HT1080 (cell line): ENCODE measurements at regions not wholly inside any gene's neighbourhood (a gene's known extent, or its start where the extent isn't known, plus 50 kb on each side); places are given as distances from the start of the nearest gene placed in this dataset.
"Not testable (repeated sequence)": the region's sequence is repeated elsewhere in the genome, so short reads cannot be mapped to it uniquely, and the experiment has no call there.

Experiments used
- DNase-seq: peaks from one replicate; pipeline ENCODE4 v3.0.0-alpha.2; 2015; ENCODE audit warnings: low read depth

DNA sequence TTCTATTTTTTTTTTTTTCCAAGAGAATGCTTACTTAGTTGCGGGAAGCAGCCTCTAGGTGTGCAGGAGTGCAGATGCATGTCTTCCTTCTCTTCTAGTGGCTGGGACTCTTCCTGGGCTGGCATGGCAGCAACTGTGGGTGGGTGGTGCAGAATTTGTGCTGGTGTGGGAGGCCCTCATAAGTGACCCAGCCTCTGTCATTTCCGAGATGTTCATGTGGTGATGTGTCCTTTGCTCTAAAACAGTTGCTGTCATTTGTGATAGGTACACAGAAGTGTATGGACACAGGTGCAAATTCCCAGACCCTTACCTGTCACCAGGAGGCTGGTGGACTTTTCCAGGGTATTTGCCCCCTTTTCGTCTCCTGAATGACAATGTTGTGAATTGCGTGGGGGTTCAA is 367.7 kb downstream of the KCNRG start:
- no peak for DNase-seq

DNA sequence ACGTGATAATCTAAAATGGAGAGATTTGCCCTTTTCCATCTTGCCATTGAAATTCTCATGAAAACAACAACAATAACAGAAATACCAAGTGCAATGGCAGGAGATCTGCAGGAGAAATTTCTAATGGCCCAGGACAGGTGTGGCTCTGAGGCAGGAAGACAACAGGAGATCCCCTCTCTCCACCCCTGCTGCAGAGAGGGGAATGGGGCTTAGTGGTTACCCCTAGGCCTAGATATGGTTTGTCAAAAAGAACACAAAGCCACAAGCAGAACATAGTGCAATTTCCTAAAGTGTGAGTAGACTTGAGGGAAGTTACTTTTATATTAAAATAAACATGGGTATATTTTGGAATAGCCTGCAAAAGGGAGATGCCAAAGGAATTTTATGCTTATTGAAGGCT is 369.5 kb downstream of the KCNRG start:
- DNase-seq: no peak

DNA sequence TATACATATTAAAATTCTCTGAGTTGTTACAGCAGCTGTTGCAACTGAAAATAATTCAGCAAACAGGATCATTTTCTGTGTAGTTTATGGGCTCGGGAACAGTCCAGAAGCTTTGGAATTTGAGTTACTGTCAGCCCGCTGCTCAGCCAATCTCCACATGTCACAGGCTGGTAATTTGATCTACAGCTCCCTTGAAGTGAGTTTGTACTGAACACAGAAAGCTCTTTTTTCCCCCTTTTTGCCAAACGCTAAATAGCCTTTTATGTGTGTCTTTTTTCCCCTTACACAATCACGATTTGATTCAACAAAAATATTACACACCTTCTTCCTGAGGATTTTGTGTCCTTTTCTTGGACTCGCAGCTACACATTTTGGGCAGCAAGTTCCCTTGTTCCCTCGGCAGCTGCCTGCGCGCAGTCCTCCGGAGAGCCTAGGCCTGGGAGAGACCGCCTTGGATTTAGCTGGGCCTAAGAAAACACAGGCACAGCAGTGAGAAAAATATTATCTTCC is 371.4 kb downstream of the KCNRG start:
- DNase-seq: no peak

DNA sequence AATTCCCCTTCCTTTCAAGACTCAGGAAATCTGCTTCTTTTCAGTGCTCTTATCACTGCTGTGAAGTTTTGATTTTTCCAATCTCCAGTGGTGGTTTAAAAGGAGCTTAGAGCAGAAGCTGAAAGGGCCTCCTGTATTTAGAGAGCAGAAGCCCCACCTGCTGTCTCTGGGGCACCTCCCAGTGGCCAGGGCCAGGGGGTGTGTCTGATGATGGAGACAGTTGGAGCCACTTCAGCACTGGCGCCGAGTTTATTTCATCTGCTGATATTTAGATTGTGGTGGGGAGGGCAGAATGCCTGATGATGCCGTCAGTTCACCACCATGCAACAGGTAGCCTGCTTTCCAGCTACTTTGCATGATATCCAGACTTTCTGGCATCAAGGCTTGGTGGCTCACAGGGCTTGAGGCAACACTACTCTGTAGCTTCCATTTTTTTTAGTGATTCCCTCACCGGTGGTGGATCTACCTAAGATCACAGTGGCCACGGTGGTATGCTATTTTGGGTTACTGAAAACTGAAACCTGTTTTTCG is 371.9 kb downstream of the KCNRG start:
- no peak for DNase-seq

DNA sequence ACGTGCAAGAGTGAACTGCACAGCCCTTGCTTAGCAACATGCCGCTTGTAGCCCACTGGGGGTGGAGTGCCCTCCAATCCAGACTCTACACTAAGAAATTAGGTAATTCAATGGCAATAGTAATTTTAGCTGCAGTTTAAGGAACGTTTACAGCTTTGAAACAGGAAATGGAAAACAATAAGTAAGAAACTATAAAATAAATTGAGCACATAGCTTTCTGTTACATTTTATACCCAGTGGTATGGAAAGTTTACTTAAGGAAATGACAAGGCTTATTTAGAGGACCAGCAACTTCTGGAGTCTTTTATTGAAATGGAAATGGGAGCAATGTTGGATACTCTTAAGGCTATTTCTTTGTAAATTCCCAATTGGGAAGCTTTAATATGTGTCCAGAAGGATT is 373.2 kb downstream of the KCNRG start:
- no peak for DNase-seq

DNA sequence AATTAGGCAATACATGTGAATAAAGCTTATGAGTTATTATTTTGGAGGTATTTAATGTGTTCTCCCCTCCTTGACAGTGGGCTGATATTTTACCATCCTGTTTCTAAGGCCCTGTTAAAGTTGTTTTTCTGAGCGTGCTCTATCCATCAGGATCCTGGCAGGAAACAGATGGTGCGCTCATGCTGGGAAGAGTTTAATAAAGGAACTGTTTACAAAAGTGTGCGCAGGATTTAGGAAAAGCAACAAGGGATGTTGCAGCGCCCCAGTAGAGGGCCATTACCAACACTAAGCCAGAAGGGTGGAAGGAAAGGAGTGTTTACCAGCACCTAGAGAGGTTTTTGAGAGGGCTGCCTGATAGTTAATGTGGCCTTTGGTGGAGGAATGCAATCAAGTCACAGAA is 374.5 kb downstream of the KCNRG start:
- no peak for DNase-seq

DNA sequence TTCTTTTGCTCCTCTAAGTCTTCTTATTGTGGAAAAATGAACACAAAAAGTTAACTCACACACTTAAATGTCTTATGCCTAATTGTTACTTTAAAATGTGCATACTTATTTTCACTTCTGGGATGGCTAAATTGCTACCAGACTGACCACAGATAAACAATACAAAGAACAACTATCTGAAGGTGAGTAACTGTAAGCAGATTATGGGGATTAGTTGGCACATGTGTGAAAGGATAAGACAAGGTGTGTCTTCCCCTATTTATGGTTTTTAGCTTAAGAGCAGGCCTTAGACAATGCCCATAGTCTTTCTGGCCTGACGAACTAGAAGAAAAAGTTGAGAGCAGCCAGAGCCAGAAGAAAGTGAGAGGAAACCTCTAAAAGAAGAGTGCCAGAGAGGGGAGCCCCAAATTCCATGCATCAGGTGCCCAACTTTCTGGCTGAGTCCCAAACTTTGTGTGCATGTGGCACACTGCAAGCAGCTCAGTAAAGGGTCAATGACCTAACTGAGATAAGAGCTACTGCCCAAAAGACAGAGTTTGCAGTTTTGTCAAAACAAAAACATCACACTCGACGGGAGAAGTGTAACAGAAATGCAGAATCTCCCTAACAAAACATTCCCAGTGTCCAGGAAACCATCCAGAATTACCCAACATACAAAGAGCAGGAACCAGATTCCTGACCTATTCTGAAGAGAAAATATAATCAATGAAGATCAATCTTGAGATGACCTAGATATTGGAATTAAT is 375.4 kb downstream of the KCNRG start:
- no peak for DNase-seq

DNA sequence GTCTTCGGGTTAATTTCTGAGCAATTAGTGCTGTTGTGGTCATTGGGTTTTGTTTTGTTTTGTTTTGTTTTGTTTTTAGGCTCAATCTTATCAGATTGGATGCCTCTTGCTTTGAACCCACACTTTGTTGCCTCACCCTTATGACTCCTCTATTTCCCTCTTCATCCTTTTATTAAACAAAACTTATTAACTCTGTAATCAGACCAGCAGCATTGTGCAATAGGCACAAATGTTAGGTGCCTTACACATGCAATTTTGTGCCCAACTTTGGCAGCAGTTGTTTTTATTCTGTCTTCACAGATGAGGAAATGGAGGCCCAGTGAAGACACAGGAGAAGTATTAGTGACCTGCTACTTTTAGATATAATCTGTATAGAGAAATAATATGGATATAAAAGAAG is 377.7 kb downstream of the KCNRG start:
- DNase-seq: no peak

DNA sequence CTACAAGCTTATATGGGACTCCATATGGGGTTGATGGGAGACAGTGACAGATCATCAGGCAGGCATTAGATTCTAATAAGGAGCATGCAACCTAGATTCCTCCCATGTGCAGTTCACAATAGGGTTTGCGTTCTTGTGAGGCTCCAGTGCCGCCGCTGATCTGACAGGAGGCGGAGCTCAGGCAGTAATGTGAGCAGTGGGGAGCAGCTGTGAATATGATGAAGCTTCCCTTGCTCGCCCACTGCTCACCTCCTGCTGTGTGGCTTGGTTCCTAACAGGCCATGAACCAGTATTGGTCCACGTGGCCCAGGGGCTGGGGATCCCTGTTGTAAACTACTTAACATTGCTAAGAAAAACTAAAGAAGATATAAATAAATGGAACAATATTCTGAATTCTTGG is 378.4 kb downstream of the KCNRG start:
- no peak for DNase-seq

DNA sequence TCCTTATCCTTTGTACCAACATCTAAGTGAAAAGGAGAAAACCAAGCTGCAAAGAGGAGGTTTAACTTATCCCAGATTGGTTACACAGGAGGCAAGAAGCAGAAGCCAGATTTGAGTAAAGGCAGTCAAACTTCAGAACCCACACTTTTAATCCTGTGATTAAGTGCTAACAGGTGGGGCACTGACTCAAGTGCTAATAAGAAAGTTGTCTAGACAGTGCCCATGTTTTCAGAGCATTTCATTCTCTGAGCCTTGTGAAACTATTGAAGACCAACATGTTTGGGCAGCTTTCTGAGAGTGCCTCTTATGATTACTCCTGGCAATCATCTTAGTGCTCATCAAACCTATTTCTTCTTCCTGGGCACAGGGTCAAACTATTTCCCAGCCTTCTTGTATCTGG is 380.8 kb downstream of the KCNRG start:
- DNase-seq: no peak

DNA sequence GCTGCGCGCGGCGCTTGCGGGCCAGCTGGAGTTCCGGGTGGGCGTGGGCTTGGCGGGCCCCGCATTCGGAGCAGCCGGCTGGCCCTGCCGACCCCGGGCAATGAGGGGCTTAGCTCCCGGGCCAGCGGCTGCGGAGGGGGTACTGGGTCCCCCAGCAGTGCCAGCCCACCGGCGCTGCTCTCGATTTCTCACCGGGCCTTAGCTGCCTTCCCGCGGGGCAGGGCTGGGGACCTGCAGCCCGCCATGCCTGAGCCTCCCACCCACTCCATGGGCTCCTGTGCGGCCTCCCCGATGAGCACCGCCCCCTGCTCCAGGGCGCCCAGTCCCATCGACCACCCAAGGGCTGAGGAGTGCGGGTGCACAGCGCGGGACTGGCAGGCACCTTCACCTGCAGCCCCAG is 381.4 kb downstream of the KCNRG start:
- DNase-seq: not testable (repeated sequence)

DNA sequence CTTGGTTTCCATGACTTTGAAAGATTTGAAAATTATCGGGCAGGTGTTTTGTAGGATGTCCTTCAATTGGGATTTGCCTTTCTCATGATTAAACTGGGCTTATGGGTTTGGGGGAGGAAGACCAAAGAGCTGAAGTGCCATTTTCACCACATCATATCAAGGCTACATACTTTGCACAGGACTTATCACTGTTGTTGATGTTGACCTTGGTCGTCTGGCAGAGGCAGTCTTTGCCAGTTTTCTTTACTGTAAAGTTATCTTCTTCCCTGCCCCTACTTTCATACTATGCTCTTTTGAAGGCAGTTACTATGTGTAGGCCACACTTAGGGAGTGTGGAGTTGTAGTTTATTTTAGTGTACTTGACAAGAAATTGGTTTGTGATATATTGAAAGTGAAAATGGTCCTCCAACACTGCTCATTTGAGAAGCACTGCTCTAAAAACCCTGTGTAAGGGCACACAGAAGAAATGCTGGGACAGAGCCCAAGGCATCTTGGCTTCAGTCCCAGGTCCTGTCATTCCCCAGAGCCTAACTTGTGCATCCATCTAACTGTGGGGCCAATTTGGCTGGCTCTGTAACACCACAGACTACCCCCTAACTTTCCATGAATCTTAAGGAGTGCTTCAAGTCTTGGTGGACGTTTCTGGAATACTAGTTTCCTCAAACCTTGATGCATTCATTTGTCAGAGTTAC is 384.9 kb downstream of the KCNRG start:
- DNase-seq: no peak

DNA sequence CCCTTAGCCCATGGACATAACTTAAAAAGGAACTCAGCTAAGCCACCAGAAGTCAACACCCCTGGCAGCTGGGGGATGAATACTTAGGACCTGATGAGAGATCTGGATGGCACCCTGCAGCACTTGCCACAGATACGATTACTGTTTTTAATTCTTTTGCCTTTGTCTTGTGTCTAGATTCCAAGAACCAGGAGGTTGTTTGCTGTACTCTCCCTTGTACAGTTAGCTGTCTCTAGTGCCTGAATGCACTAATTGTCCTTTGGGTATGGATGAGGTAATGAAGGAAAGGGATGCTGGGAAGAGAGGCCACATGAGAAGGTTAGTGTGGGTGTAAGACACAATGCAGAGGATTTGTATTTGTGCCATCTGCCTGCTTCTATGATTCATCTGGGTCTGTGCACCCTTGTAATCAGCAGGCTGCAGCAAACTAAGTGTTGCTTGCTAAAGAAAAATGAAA is 385.8 kb downstream of the KCNRG start:
- DNase-seq: peak; percentile 67

DNA sequence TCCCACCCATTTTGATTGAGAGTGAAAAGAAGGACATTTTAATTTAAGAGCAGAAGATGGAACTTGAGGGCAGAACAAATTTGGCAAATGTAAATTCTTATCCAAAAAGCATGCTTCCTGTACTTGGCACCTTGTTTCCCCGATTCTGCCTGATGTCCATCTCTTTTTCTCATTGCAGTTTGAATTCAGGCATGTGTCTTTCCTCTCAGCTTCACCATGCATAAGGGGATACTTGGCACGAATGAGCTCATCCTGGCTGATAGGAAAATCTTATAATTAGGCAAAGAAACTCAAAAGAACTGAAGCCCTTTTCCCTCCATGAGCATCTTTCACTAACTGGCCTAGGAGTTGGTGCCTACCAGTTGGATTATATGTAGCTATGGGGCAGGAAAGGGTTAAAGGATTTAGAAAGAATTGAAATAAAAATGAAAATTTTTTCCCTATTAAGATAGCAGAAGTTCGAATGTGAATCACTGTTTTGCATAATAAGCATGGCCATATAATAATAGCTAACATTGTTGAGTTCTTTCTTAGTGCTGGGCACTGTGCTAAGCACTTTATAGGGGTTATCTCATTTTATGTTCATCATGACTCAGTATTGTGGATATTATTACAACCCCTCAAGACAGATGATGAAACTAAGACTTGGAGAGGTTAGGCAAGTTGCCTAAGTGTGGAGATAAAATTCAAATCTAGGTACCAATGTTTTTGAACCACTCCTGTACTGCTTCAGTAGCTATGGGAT is 386.6 kb downstream of the KCNRG start:
- DNase-seq: peak; percentile 31

DNA sequence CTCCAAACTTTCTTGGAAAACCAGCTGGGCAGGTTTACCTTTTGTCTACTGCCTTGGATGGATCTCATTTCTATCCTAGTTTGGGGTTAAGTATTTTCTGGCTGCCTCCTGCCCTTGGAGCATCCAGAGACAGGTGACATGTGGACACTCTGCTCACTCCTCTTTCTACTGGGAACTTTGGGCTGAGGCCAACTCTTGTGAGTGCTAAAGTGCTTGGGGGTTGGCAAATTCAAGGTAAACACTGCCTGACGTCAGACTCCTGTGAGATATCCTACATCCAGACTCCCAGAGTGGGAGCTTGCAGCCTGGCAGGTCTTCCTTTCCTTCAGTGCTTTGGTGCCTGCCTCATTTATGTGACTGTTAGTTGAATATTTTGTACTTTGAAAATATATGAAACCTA is 388.1 kb downstream of the KCNRG start:
- no peak for DNase-seq

DNA sequence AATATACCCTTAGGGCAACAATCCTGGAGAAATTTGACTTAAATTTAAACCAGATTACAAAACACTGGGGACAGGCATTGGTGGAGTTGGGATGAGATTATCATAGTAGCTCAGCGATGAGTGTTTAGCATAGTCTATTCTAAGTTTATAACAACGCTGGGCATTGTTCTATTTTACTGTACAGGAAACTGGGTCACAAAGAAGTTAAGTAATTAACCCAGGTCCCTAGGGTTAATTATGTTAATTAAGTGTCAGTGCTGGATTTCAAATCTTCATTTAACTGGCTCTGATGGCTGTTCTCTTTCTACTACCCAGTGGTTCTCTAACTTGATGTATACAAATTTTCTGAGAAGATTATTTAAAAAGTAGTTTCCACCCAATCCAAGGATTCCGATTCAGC is 388.9 kb downstream of the KCNRG start:
- DNase-seq: no peak

DNA sequence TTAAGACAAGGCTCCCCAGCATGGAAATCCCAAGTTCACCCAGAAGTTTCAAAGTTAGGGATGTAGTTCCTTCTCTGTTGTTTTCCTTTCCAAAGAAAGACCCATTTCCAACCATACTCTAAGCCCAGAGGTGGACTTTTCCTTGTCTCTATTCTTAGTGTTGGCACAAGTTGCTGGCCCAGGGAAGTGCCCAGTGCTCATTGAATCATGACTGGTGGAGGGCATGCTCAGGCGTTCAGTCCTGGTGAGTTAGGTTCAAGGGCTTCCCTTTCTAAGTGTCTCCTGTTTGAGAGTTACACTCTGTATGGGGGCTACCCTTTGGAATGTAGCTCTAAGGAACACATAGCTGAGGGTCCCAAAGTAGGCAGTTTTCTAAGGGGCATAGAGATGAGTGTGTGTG is 389.5 kb downstream of the KCNRG start:
- DNase-seq: no peak

DNA sequence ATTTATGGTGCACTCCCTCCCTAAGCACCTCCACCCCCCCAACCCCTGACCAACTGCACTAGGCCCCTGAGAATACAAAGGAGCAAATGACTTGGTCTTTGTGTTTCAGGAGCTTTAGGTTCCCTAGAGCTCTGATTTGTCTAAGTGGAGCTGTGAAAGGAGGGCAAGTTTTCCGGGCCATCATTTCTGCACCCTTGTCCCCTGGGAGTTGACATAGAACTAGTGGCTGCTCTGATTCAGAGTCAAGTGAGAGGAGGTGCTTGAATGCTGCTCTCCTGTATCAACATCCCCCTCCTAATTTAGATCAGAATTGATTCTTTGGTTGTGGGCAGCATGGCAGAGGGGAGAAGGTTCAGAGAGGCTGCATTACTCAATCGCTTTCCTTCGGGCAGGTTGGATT is 391.6 kb downstream of the KCNRG start:
- no peak for DNase-seq

DNA sequence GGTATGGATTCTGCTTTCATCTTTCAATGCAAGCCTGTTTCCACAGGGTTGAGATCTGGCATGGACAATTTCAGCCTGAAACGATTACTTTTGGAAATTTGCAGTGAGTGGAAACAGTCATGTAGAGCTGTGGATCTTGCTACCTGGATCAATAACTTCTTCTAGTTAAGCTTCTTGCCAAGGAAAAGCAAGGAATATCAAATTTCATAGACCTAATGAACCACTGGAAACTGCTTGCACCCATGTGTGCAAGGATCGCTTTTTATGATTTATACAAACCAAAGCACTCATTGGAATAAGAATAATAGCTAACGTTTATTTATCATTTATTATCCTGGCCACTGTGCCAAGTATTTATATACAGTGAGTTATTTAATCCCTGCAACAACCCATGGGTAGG is 392.8 kb downstream of the KCNRG start:
- no peak for DNase-seq

DNA sequence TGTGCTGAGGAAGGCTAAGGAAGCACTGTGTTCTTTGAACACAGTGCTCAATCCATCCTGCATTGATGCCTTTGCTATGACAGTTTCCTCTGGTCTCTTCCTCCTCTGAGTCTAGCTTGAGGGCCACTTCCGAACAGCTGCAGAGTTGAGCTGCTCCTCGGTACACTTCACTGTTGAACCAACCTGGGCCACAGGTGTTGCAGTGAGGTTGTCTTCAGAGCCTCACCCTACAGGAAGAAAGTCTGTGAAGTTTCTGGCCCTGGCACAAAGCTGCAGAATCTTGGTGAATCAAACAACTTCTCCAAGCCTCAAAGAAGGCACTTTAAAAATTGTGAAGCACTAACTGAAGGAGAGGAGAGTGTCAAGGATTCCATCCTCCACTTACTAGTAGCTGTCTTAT is 394.0 kb downstream of the KCNRG start:
- no peak for DNase-seq

DNA sequence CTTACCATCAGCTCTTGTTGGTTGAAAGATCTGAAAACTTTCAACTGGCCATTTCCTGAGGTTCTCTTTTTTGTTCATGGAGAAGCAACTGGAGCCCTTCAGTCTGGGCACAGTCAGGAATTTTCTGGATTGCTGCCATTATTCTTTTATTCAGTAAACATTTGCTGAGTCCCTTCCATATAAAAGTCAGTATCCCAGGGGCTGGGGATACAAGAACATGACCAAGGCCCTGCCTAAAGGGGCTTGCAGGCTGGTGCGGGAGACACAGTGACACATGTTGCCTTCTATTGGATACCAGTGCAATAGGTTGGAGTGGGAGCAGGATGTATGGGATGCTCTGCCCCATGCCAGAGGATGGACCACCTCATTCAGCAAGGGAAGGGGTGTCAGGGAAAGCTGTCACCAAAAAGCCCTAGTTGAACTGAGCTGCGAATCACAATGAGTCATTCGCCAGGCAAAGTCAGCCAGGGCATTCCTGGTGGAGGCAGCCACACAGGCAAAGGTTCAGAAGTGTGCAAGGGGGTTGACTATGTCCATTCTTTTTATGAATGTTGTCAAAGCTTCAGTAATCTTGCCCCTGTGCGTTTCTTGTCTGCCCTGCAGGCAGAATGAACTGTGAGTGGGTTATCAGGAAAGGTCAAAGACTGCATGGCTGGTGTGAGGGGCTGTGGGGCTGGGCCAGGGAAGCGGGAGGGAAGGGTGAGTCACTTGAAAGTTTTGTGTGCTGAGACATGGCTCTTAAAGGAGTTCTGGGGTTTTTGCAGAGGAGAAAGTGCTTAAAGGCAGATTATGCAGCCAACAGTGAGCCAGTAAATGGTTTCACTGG is 395.9 kb downstream of the KCNRG start:
- DNase-seq: peak; percentile 94
